SK-N-SH (cell line): ENCODE measurements at regions not wholly inside any gene's neighbourhood (a gene's known extent, or its start where the extent isn't known, plus 50 kb on each side); places are given as distances from the start of the nearest gene placed in this dataset.

ENCODE experiments used
- CHD2 ChIP-seq: fragments of 150-350 bp; IDR thresholded peaks from 2 replicates; pipeline ENCODE4 v1.6.1; 2018; ENCODE audit warnings: low read length; ENCODE audit not compliant: partially characterized antibody
- CTCF ChIP-seq: fragments of 200-600 bp; sonication (generic); IDR thresholded peaks from 2 replicates; pipeline ENCODE4 v1.6.1; 2017; ENCODE audit warnings: antibody characterized with exemption, mild to moderate bottlenecking, moderate library complexity
- EP300 ChIP-seq, 2 experiments: IDR thresholded peaks; 2 replicates each; pipeline versions ENCODE4 v1.4.0 to v1.6.1; 2012; ENCODE audit warnings: borderline replicate concordance in 1 of 2, low read depth in 1 of 2, low read length in 1 of 2
- JUND ChIP-seq: IDR thresholded peaks from 2 replicates; pipeline ENCODE4 v1.4.0; 2012
- MAX ChIP-seq: IDR thresholded peaks from 2 replicates; pipeline ENCODE4 v1.4.0; 2012; ENCODE audit warnings: low read depth
- NFIC ChIP-seq: IDR thresholded peaks from 2 replicates; pipeline ENCODE4 v1.4.0; 2012; ENCODE audit warnings: borderline replicate concordance
- POLR2AphosphoS5 ChIP-seq: IDR thresholded peaks from 2 replicates; pipeline ENCODE4 v1.6.1; 2012; ENCODE audit warnings: low read depth, low read length
- RAD21 ChIP-seq: IDR thresholded peaks from 2 replicates; pipeline ENCODE4 v1.6.1; 2012; ENCODE audit warnings: mild to moderate bottlenecking, low read length
- RXRA ChIP-seq: IDR thresholded peaks from 2 replicates; pipeline ENCODE4 v1.4.0; 2012; ENCODE audit warnings: low read depth, mild to moderate bottlenecking, borderline replicate concordance
- TCF12 ChIP-seq: IDR thresholded peaks from 2 replicates; pipeline ENCODE4 v1.4.0; 2012
- USF2 ChIP-seq: fragments of 150-350 bp; IDR thresholded peaks from 2 replicates; pipeline ENCODE4 v1.6.1; 2017; ENCODE audit warnings: antibody characterized with exemption, low read length, low read depth, borderline replicate concordance
- YY1 ChIP-seq: IDR thresholded peaks from 2 replicates; pipeline ENCODE4 v1.4.0; 2012; ENCODE audit warnings: low read depth, mild to moderate bottlenecking
- ZBTB33 ChIP-seq: IDR thresholded peaks from 2 replicates; pipeline ENCODE4 v1.4.0; 2012; ENCODE audit warnings: low read depth, borderline replicate concordance
- TF ChIP-seq, protein P1 (sequence below): IDR thresholded peaks from 2 replicates; pipeline ENCODE4 v1.6.1; 2012; ENCODE audit warnings: mild to moderate bottlenecking, low read depth, low read length, moderate library complexity

GRCh38 chr13:83211301-83211700, 671.0 kb downstream of the SLITRK1 start:
- TF ChIP-seq CTCF (no peak), CHD2 (no peak), JUND (no peak), ZBTB33 (no peak), USF2 (no peak), MAX (no peak), TCF12 (no peak), RXRA (no peak), RAD21 (no peak), YY1 (no peak), EP300 (IDR thresholded peaks at IDR 0.05; ENCODE audit: borderline replicate concordance in 1 of 2, low read depth in 1 of 2, low read length in 1 of 2) (no peak), NFIC (no peak), POLR2AphosphoS5 (no peak)
- TF ChIP-seq, protein P1, sequence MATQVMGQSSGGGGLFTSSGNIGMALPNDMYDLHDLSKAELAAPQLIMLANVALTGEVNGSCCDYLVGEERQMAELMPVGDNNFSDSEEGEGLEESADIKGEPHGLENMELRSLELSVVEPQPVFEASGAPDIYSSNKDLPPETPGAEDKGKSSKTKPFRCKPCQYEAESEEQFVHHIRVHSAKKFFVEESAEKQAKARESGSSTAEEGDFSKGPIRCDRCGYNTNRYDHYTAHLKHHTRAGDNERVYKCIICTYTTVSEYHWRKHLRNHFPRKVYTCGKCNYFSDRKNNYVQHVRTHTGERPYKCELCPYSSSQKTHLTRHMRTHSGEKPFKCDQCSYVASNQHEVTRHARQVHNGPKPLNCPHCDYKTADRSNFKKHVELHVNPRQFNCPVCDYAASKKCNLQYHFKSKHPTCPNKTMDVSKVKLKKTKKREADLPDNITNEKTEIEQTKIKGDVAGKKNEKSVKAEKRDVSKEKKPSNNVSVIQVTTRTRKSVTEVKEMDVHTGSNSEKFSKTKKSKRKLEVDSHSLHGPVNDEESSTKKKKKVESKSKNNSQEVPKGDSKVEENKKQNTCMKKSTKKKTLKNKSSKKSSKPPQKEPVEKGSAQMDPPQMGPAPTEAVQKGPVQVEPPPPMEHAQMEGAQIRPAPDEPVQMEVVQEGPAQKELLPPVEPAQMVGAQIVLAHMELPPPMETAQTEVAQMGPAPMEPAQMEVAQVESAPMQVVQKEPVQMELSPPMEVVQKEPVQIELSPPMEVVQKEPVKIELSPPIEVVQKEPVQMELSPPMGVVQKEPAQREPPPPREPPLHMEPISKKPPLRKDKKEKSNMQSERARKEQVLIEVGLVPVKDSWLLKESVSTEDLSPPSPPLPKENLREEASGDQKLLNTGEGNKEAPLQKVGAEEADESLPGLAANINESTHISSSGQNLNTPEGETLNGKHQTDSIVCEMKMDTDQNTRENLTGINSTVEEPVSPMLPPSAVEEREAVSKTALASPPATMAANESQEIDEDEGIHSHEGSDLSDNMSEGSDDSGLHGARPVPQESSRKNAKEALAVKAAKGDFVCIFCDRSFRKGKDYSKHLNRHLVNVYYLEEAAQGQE = no peak
